Sigmoid colon (tissue), 4 donors: ENCODE measurements at regions not wholly inside any gene's neighbourhood (a gene's known extent, or its start where the extent isn't known, plus 50 kb on each side); places are given as distances from the start of the nearest gene placed in this dataset.

ENCODE experiments used
- POLR2A ChIP-seq, 2 donors: fragments of 450-650 bp; IDR thresholded peaks; one replicate each; pipeline ENCODE4 v1.6.1; 2016; ENCODE audit warnings: antibody characterized with exemption in 2 of 2, mild to moderate bottlenecking in 2 of 2, moderate library complexity in 2 of 2
- POLR2AphosphoS5 ChIP-seq, 4 donors: sonication (generic); formaldehyde crosslinking; IDR thresholded peaks; one replicate each; pipeline ENCODE4 v1.6.1; 2017; ENCODE audit warnings: antibody characterized with exemption in 4 of 4
- TF ChIP-seq, protein P1 (sequence below), 4 experiments: fragments of 450-650 bp in 3 of 4; fragments of 200-600 bp in 1 of 4; IDR thresholded peaks; one replicate each; pipeline ENCODE4 v1.5.1; 2016 to 2019; ENCODE audit warnings: antibody characterized with exemption in 4 of 4, mild to moderate bottlenecking in 3 of 4, moderate library complexity in 2 of 4

DNA sequence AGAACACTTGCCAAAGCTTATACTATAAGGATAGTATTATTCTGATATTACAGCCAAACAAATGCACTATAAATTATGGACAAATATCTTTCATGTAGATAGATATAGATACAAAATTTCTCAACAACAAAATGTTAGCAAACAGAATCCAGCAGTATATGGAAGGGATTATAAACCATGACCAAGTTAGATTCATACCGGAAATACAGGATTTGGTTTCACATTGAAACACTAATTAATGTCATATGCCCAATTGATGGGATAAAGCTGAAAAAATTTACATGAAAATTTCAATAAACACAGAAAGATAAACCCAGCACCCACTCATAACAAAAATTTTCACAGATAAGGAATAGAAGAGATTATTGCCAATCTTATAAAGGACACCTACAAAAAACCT lies 770.3 kb upstream of the SLC35B3 start:
- TF ChIP-seq, protein P1, sequence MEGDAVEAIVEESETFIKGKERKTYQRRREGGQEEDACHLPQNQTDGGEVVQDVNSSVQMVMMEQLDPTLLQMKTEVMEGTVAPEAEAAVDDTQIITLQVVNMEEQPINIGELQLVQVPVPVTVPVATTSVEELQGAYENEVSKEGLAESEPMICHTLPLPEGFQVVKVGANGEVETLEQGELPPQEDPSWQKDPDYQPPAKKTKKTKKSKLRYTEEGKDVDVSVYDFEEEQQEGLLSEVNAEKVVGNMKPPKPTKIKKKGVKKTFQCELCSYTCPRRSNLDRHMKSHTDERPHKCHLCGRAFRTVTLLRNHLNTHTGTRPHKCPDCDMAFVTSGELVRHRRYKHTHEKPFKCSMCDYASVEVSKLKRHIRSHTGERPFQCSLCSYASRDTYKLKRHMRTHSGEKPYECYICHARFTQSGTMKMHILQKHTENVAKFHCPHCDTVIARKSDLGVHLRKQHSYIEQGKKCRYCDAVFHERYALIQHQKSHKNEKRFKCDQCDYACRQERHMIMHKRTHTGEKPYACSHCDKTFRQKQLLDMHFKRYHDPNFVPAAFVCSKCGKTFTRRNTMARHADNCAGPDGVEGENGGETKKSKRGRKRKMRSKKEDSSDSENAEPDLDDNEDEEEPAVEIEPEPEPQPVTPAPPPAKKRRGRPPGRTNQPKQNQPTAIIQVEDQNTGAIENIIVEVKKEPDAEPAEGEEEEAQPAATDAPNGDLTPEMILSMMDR (IDR thresholded peaks at IDR 0.05): no peak
- no peak for TF ChIP-seq POLR2A (IDR thresholded peaks at IDR 0.05)
- no peak for TF ChIP-seq POLR2AphosphoS5 (IDR thresholded peaks at IDR 0.05)
